ENCODE measurements at regions not wholly inside any gene's neighbourhood (a gene's known extent, or its start where the extent isn't known, plus 50 kb on each side); places are given as distances from the start of the nearest gene placed in this dataset.

GRCh38 chr6:80488190-80488589 lies 381.7 kb downstream of the BCKDHB start:
- TF ChIP-seq CTCF (IDR thresholded peaks at IDR 0.05) (no peak), POLR2A (IDR thresholded peaks at IDR 0.05) (no peak), EP300 (IDR thresholded peaks at IDR 0.05) (no peak)

All from stomach (tissue), 4 donors.